Anterior cingulate cortex (tissue), 58 donors: ENCODE measurements at regions not wholly inside any gene's neighbourhood (a gene's known extent, or its start where the extent isn't known, plus 50 kb on each side); places are given as distances from the start of the nearest gene placed in this dataset.

Experiments used
- DNase-seq, 58 donors: peaks; one replicate each; lab custom pipeline; 2025; lab: John Stamatoyannopoulos, UW

GRCh38 chr21:22490049-22490448, 1491.8 kb downstream of the NCAM2 start:
- no peak for DNase-seq

DNA sequence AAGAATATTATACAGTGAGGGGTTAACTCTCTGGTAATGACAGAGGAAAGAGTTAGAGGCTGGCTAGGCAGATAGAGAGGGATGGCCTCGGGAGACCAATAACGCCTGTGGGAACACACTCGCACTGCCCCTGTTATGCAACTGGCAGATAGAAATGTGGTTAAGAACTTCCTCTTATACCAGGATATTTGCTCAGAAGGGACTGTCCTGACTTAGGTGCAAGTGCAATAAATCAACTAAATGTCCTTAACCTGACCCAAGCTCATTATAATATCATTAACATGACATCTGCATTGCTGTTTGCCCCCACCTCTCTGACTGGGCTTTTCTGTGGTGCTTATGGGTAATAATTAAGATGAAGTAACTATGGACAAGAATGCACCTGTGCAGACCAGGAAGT, 1518.0 kb downstream of the NCAM2 start:
- no peak for DNase-seq

DNA sequence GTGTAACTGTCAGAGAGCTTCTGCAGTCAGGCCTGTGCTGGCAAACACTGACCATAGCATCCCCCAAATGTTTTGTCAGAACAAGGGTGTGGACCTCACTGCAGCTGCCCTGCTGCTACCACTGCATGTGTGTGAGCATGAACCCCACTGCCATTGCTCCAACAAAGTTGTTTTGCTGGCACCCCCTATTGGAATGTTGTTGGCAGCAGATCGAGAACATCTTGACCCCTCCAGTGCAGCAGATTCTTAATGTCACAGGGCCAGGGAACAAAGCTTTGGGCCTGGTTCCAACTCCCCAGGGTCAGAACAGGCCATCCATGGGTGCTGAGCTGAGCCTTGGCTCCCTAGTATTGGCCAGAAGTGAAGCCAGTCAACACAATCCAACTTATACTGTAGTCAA, 1537.4 kb downstream of the NCAM2 start:
- DNase-seq, result no peak

DNA sequence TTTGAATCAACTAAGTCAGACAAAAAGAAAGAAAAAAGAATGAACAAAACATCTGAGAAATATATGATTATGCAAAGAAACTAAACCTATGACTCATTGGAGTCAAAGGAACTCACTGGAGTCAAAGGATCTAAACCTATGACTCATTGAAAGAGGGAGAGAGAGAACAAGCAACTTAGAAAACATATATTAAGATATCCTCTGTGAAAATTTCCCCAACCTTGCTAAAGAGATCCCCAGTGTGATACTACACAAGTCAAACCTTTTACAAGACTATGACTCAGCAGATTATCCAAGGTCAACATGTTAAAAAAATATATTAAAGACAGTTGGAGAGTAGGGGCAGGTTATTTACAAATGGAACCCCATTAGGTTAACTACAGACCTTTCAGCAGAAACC, 1538.3 kb downstream of the NCAM2 start:
- DNase-seq, result no peak

DNA sequence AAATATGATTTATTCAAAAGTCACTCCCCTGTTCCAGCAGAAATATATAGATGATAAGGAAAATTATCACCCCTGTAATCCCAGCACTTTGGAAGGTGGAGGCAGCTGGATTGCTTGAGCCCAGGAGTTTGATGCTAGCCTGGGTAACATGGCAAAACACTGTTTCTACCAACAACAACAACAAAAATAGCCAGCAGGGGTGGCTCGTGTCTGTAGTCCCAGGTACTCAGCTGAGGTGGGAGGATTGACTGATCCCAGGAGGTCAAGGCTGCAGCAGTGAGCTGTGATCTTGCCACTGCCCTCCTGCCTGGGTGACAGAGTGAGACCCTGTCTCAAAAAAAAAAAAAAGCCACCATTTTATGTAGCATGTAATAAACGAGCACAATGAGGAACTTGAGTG, 1546.5 kb downstream of the NCAM2 start:
- no peak for DNase-seq

DNA sequence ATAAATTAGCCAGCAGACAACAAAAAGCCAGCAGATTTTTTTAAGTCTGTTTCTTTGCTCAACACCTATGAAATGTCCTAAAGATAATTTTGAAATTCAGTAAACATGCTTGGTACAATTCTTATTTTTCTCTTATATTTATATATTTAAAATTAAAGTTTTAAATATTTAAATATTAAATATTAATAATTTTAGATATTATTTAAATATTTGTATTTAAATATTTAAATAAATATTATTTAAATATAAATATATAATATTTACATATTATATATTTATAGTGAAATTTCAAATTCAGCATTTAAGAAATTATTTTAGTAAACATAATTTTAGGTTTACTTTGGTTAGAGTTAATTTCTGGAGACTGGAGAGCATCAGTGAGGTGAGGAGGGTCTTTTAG, 1554.2 kb downstream of the NCAM2 start:
- no peak for DNase-seq

DNA sequence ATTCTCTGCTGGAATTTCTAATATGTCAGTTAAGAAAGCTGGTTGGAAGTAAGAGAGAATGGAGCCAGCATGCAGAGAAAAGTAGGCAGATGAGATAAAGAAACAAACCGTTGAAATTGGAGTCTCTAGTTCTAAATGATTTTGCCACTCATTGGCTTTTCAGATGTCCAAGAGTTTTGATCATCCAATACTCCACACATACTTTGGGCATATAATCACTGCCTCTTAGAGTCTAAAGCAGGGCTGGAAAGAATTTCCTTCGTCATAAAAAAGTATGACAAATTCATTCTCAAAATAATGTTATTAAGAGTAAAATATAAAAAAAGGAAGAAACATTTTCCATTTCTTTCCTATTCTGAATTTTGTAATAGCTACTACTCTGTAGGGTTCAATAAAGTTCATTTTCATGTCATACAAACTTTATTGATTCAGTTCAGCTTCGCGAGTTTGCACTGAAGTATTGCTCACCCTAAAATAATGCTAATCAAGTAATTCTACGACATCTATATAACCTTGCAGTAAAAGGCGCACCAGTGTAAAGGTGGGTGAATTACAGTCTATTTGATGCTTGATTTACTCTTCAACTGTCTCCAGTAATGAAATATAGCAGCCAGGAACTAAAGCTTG, 1556.6 kb downstream of the NCAM2 start:
- no peak for DNase-seq

- DNase-seq, result no peak
Measured at GRCh38 chr21:22556829-22557228, 1558.6 kb downstream of the NCAM2 start.

DNA sequence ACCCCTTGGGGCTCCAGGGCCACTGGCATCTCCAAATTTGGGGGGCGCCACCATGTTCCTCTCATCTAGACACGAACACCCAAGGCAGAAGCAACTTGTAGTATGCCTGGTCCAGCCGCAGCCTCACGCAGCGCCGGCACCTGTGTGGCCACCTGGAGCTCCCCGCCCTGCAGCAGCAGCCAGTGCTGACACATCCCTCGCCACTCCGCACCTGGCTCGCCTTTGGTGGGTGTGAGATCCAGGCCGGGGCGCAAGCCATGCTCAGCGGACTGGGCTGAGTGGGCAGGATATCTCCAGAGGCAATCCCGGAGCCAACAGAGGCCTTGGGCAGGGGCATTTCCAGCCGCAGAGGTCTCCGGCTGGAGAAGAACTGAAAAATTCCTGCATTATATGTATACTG, 1563.7 kb downstream of the NCAM2 start:
- no peak for DNase-seq

DNA sequence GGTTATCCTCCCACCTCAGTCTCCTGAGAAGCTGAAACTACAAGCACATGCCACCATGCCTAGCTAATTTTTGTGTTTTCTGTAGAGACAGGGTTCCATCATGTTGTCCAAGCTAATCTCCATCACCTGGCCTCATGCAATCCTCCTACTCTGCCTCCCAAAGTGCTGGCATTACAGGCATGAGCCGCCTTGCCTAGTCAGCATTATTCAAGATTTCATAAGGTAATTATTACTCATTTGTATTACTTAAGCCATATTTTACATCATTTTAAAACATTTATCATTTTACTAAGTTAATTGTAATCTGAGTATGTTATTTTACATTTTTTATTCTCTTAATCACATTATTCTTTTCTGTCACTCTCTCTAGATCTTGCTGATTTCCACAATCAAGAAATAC, 1575.6 kb downstream of the NCAM2 start:
- DNase-seq, result no peak

- no peak for DNase-seq
Measured at GRCh38 chr21:22575165-22575584, 1577.0 kb downstream of the NCAM2 start.

DNA sequence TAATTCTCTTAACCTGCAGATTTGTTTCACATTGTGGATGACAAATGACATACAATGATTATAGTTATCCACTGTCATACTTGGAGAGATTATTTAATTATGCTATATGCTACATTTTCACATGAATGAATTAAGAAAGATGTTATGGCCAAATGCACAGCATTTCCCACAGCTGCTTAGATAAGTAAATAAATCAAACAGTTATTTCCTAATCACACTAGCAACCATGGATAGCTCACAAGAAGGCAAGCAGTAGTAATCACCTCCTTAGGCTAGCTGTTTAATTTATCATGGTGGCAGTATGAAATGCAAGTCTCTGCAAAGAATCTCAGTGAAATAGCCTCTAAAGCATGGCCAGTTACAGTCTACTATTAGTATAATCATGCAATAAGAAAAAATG, 1581.5 kb downstream of the NCAM2 start:
- DNase-seq, result no peak

DNA sequence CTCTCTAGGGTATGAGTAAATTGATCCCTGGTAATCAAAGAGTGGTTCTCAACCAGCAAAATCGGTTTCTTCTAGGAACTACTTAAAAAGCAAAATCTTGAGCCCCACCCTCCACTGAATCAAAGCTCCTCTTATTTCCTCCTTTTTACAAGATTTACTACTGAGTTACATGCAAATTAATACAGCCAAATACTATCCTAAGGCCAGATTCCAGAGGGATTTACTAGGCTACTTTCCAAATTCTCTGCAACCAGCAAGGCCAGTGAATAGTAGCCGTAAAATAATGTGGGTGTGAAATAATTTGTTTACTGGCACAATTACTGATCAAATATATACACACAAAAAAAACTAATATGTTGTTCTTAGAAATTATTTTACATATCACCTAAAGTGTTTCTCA, 1583.8 kb downstream of the NCAM2 start:
- no peak for DNase-seq

DNA sequence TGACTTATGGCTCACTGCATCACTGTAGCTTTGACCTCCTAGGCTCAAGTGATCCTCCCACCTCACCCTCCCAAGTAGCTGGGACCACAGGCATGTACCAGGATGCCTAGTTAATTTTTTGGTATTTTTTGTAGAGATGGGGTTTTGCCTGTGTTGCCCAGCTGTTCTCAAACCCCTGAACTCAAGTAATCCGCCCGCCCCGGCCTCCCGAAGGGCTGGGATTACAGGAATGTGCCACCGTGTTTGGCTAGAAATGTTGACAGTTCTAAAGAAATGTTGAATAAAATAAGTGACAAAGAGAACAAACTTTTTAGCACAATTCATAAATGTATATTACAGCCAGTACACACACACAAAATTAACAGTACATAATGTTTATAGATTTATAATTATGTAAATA, 1586.1 kb downstream of the NCAM2 start:
- DNase-seq, result no peak

DNA sequence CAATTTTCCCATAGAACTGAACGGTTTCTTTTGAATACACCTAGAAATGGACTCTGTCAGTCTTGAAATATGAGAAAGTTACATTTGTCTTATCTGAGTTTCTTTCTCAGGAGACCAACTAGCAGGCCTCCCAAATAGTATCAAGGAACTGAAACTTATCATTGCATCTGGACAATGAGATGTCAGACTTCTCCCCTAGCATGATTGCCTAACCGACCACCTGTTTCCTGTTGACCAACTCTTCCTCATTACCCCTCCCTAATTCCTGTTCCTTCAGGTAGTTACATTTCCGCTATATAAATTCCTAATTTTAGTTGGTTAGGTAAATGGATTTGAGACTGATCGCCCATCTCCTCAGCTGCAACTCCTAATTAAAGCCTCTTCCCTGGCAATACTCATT, 1587.3 kb downstream of the NCAM2 start:
- no peak for DNase-seq

DNA sequence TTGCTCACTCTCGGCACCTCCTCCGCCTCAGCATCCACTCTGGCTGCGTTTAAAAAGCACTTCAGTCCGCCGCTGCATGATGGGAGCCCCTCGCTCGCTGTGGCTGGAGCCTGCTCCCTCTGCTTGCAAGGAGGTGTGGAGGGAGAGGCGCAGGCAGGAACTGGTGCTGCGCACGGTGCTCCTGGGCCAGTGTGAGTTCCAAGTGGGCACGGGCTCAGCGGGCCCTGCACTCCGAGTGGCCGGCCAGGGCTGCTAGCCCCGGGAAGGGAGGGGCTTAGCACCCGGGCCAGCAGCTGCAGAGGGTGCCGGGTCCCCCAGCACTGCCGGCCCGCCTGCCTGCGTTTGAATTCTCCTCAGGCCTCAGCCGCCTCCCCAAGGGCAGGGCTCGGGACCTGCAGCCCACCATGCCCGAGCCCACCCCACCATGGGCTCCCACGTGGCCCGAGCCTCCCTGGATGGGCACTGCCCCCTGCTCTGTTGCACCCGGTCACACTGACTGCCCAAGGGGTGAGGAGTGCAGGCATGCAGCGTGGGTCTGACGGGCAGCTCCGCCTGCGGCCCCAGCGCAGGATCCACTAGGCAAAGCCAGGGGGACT, 1599.5 kb downstream of the NCAM2 start:
- no peak for DNase-seq

GRCh38 chr21:22609802-22610201, 1611.6 kb downstream of the NCAM2 start:
- no peak for DNase-seq

DNA sequence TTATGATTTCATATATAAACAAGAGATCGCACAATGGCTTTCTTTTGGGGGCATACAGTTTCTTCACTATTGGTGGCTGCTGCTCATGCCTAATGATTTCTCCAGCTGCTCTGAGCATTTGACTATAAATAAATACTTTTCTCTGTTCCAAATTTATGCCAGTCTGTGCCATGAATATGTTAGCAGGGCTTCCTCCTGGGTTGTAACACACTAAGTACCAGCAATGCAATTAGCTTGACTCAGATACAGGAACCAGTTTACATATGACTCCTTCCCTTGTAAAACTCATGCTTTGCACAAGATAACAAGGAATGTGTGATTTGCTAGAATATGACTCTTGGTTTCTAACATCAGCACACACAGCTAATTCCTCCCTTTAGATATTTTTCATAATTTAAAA, 1629.7 kb downstream of the NCAM2 start:
- DNase-seq, result no peak

GRCh38 chr21:22630953-22631465, 1632.8 kb downstream of the NCAM2 start:
- DNase-seq, result no peak

DNA sequence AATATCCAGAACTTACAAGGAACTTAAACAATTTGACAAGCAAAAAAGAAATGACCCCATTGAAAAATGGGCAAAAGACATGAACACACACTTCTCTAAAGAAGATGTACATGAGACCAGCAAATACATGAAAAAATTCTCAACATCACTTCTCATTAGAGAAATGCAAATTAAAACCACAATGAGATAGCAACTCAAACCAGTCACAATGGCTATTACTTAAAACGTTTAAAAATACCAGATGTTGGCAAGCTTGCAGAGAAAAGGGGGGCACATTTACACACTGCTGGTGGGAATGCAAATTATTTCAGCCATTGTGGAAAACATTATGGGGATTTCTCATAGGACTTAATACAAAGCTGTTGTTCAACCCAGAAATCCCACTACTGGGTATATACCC, 1634.0 kb downstream of the NCAM2 start:
- no peak for DNase-seq

- no peak for DNase-seq
Measured at GRCh38 chr21:22649246-22649645, 1651.0 kb downstream of the NCAM2 start.

DNA sequence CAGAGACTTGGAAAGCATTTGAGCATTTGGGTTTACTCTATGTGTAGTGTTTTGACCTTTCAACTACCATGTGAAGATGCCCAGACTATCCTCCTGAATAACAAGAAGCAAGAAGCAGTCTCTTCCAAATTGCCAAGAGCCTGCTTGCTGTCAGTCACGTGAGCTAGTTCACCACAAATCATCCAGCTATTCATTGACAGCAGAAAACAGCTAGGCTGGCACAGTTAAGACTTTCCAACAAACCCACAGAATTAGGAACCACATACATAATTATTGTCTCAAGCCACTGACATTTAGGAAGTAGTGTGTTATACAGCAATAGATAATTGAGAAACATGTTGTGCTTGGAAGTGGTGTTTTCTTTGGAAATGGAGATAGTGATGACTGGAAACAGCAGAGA, 1652.0 kb downstream of the NCAM2 start:
- no peak for DNase-seq

DNA sequence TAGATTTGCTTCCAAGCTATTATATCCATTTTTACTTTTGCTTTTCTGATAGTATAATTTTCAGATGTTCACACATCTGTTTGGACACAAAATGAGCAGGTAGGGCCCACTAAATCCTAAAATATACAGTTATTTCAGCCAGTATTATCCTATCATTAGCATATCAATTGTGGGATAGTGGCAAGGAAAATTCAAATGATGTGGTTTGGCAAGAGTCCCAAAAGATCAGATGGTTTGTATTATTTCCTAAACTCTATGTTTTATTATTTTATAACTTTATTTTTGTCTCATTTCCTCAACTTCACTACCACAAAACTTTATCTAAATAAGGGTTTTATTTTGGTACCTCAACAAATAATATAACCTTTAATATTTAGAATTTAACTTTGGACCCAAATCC, 1659.6 kb downstream of the NCAM2 start:
- DNase-seq, result no peak
